ENCODE measurements at regions not wholly inside any gene's neighbourhood (a gene's known extent, or its start where the extent isn't known, plus 50 kb on each side); places are given as distances from the start of the nearest gene placed in this dataset.
"Not testable (repeated sequence)": the region's sequence is repeated elsewhere in the genome, so short reads cannot be mapped to it uniquely, and the experiment has no call there.

GRCh38 chr11:13614918-13615317 lies 53.5 kb upstream of the FAR1 start:
- DNase-seq (ENCODE audit: low spot score); POLR2A ChIA-PET (ENCODE audit: low non-redundant PET); H3K27ac ChIP-seq: not testable (repeated sequence)
- CTCF ChIA-PET: interaction anchor here (0.5 kb wide), 1 partner anchor 90 kb away, joined by 3 read pairs; no protein-coding TSS in a partner anchor

- CTCF ChIA-PET: interaction anchor here (0.6 kb wide), 1 partner anchor 645 kb away, joined by 3 read pairs; no protein-coding TSS in a partner anchor
- no peak for TF ChIP-seq CTCF (conservative IDR thresholded peaks at IDR 0.05; ENCODE audit: low read depth)
- no peak for DNase-seq (ENCODE audit: low spot score)
Observed at GRCh38 chr11:13608656-13609055, 59.8 kb upstream of the FAR1 start.

GRCh38 chr11:13606701-13607100 lies 61.8 kb upstream of the FAR1 start:
- no peak for TF ChIP-seq CTCF (conservative IDR thresholded peaks at IDR 0.05; ENCODE audit: low read depth)
- ChIA-PET CTCF (interaction anchor here (0.6 kb wide), 2 partner anchors 364 to 584 kb away, joined by 3 read pairs; no protein-coding TSS in a partner anchor), POLR2A (ENCODE audit: low non-redundant PET) (no interaction called here)
- DNase-seq (ENCODE audit: low spot score): no peak
- H3K27ac ChIP-seq: no peak overlapping the region

More at GRCh38 chr11:13608656-13609055, 59.8 kb upstream of the FAR1 start:
- POLR2A ChIA-PET (ENCODE audit: low non-redundant PET): no interaction called here
- H3K27ac ChIP-seq: no peak overlapping the region

- no peak for TF ChIP-seq CTCF (conservative IDR thresholded peaks at IDR 0.05; ENCODE audit: low read depth)
- ChIA-PET CTCF (no interaction called here), POLR2A (ENCODE audit: low non-redundant PET) (no interaction called here)
- H3K27ac ChIP-seq: no peak overlapping the region
- DNase-seq (ENCODE audit: low spot score): no peak
Observed at GRCh38 chr11:13603661-13604060, 64.8 kb upstream of the FAR1 start.

- CTCF ChIA-PET: interaction anchor here (0.7 kb wide), 1 partner anchor 145 kb away, joined by 3 read pairs; no protein-coding TSS in a partner anchor
- TF ChIP-seq CTCF (conservative IDR thresholded peaks at IDR 0.05; ENCODE audit: low read depth): no peak
Observed at GRCh38 chr11:13602844-13603243, 65.6 kb upstream of the FAR1 start.

GRCh38 chr11:13596611-13597326 lies 71.7 kb upstream of the FAR1 start:
- no peak overlapping the region for H3K27ac ChIP-seq
- POLR2A ChIA-PET (ENCODE audit: low non-redundant PET): no interaction called here
- CTCF ChIA-PET: no interaction called here
- DNase-seq (ENCODE audit: low spot score): no peak
- TF ChIP-seq CTCF (conservative IDR thresholded peaks at IDR 0.05; ENCODE audit: low read depth): no peak

More at GRCh38 chr11:13602844-13603243, 65.6 kb upstream of the FAR1 start:
- POLR2A ChIA-PET (ENCODE audit: low non-redundant PET): no interaction called here
- no peak overlapping the region for H3K27ac ChIP-seq
- no peak for DNase-seq (ENCODE audit: low spot score)

- TF ChIP-seq CTCF (conservative IDR thresholded peaks at IDR 0.05; ENCODE audit: low read depth): no peak
- DNase-seq (ENCODE audit: low spot score): no peak
- ChIA-PET POLR2A (ENCODE audit: low non-redundant PET) (no interaction called here), CTCF (interaction anchor here (0.8 kb wide), 1 partner anchor 385 kb away, joined by 3 read pairs; no protein-coding TSS in a partner anchor)
- no peak overlapping the region for H3K27ac ChIP-seq
Observed at GRCh38 chr11:13595166-13595565, 73.3 kb upstream of the FAR1 start.
